HUDEP-2 (cell line): ENCODE measurements at regions not wholly inside any gene's neighbourhood (a gene's known extent, or its start where the extent isn't known, plus 50 kb on each side); places are given as distances from the start of the nearest gene placed in this dataset.
A peak's percentile ranks its signal among the peaks of the same experiment; 100 is the strongest.

Experiments used
- DNase-seq, 76 experiments: peaks; one replicate each; lab custom pipeline; 2025; ENCODE audit not compliant: unreplicated experiment in 76 of 76; lab: John Stamatoyannopoulos, UW

- DNase-seq = no peak
Observed at GRCh38 chr11:128232588-128232987, 354.8 kb downstream of the ETS1 start.

GRCh38 chr11:128231845-128232410, 355.4 kb downstream of the ETS1 start:
- DNase-seq = no peak

GRCh38 chr11:128227466-128227865, 359.9 kb downstream of the ETS1 start:
- DNase-seq = no peak

- no peak for DNase-seq
Observed at GRCh38 chr11:128226106-128226716, 361.1 kb downstream of the ETS1 start.

- no peak for DNase-seq
Observed at GRCh38 chr11:128222245-128222884, 365.0 kb downstream of the ETS1 start.

GRCh38 chr11:128219731-128220120, 367.6 kb downstream of the ETS1 start:
- DNase-seq = no peak

- no peak for DNase-seq
Observed at GRCh38 chr11:128216198-128216597, 371.2 kb downstream of the ETS1 start.

GRCh38 chr11:128215238-128215882, 372.0 kb downstream of the ETS1 start:
- no peak for DNase-seq

GRCh38 chr11:128214263-128214662, 373.1 kb downstream of the ETS1 start:
- DNase-seq = no peak

- DNase-seq = no peak
Observed at GRCh38 chr11:128213461-128213860, 373.9 kb downstream of the ETS1 start.

GRCh38 chr11:128212324-128212723, 375.0 kb downstream of the ETS1 start:
- DNase-seq = no peak

GRCh38 chr11:128210148-128210940, 377.0 kb downstream of the ETS1 start:
- DNase-seq = peak in 3 of 76 experiments; percentile 22 to 29 (median 29)

- DNase-seq = no peak
Observed at GRCh38 chr11:128209138-128209435, 378.3 kb downstream of the ETS1 start.

GRCh38 chr11:128208329-128209137, 378.8 kb downstream of the ETS1 start:
- no peak for DNase-seq

GRCh38 chr11:128207861-128208321, 379.5 kb downstream of the ETS1 start:
- DNase-seq = no peak

- DNase-seq = no peak
Observed at GRCh38 chr11:128206461-128206860, 380.9 kb downstream of the ETS1 start.

GRCh38 chr11:128205796-128206195, 381.6 kb downstream of the ETS1 start:
- no peak for DNase-seq

- DNase-seq = no peak
Observed at GRCh38 chr11:128204898-128205297, 382.5 kb downstream of the ETS1 start.

- DNase-seq = no peak
Observed at GRCh38 chr11:128201801-128202200, 385.6 kb downstream of the ETS1 start.

GRCh38 chr11:128201009-128201408, 386.3 kb downstream of the ETS1 start:
- no peak for DNase-seq
